Stimulated activated CD8-positive, alpha-beta memory T cell treated with anti-CD3 and anti-CD28 coated beads, Interleukin-2, amount 100 ng/mL, for 48 hours (primary cell): ENCODE measurements at regions not wholly inside any gene's neighbourhood (a gene's known extent, or its start where the extent isn't known, plus 50 kb on each side); places are given as distances from the start of the nearest gene placed in this dataset.
"Not testable (repeated sequence)": the region's sequence is repeated elsewhere in the genome, so short reads cannot be mapped to it uniquely, and the experiment has no call there.

Experiments
- DNase-seq, 2 donors: peaks; one replicate each; pipeline ENCODE4 v3.0.0-alpha.2; 2020; ENCODE audit warnings: low read depth in 2 of 2

DNA sequence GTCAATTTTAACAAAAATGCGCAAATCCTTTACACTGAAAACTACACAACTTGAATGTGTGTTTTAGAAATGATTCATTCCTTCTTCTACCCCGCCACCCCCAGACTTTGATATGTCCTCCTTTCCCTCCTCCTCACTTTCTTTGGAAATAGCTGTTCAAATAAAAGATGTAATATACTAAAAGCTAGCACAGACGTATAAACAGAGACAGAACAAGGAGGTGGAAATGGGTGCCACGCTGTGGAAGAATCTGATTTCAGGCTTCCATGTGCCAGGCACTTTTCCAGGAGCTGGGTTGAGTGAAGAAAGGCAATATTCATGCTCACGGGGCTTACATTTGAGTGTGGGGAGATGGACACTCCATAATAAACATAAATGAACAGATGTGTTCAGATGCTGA is 246.6 kb downstream of the ZNF92 start:
- DNase-seq, result not testable (repeated sequence)

DNA sequence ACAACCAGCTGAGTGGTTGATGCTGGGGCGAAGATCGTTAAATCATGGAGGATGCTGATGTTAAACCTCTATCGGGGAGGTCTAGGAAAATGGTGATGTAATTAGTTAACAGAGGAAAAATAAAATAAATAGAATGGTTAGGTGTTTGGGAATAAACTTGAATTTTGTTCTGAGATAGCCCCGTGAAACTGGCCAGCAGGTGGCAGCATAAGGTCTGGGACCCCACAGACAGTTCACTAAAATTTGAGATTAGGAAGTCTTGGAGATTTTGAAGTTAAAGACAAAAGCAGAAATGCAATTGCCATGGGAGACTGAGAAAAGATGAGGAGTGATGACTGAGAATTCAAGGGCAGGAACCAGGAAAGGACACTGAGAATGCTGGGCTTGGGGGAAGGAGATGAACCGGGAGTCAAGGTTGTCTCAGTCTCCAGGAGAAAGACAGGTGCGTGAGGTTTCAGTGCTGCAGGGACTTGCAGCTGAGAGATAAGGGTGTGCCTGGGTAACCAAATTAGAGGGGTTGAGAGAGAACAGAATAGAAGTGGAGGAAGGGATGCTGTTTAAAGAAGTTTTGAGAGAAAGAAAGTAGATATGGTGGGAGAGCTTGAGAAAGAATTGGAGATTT is 248.0 kb downstream of the ZNF92 start:
- DNase-seq, result peak; percentile 7 to 20

DNA sequence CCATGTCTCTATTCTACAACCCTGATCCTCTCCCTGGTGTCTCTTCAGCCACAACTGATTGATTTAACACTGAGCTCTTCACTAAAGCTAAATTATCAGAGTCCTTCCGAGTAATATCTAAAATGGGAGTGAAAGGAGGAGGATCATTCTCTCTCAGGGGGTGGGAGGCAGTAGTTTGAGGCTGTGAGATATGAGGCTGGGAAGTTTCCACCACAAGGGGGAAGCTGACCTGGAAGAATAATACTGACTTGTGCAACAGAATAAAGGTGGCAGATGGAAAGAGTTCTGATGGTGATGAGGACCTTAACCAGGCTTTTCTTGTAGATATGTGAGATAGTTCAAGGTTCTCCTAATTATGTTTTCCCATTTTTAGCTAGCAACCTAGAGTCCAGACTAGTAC is 241.6 kb upstream of the VKORC1L1 start:
- DNase-seq, result not testable (repeated sequence)

- not testable (repeated sequence) for DNase-seq
Measured at GRCh38 chr7:65633587-65634404, 239.1 kb upstream of the VKORC1L1 start.

DNA sequence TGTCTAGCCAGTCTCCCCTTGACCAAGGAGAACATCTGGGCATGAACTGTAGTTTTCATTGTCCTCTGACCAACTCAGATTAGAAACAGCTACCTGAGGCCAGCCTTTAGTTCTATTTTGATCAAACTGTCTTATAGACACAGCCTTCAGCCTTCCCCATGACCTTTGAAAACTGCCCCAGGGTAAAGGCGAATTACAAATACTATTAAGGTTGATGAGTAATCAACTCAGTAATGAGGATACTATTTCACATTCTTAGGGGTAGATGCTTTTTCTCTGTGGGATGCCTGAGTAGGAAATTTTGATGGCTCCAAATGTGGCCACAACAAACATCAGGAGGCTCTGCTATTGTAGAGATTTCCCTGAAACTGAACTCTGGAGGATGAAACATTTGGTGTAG is 234.0 kb upstream of the VKORC1L1 start:
- DNase-seq, result not testable (repeated sequence)

DNA sequence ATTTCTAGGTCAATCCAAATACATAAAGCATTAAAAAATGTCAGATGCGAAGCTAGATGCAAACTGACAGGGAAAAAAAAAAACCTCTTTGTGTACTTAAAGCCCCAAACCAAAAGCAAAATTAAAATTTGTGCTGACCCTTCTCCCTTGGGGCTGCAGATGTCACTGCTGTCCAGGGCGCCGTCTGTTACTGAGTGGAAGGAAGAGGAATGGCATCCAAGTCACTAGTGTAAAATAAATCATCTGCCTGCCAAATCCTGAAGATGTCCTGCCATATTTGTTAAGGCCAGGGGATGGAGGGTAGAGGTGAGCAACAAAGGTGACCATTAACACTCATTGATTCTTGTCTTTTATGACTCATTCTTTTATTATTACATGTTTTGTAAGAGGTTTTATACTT is 233.2 kb upstream of the VKORC1L1 start:
- not testable (repeated sequence) for DNase-seq

DNA sequence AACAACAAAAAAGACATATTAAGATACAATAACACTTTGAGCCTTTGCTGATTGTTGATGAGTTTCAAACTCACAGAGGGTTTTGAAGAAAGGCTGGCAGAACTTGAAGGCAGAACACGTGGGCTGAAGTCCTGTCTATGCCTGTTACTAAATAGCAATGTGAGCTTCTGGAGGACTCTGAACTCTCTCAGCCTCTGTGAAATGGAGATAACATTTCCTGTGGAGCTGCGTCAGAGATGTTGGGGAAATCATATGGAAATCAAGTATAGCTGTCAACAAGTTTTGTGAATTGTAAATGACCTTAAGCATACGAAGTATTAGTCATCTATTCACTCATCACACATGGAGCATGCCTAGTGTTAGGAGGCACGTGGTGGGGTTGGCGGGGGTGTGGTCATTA is 229.4 kb upstream of the VKORC1L1 start:
- not testable (repeated sequence) for DNase-seq

GRCh38 chr7:65647153-65647964 is 225.5 kb upstream of the VKORC1L1 start:
- not testable (repeated sequence) for DNase-seq

- not testable (repeated sequence) for DNase-seq
Measured at GRCh38 chr7:65651174-65651573, 221.7 kb upstream of the VKORC1L1 start.

DNA sequence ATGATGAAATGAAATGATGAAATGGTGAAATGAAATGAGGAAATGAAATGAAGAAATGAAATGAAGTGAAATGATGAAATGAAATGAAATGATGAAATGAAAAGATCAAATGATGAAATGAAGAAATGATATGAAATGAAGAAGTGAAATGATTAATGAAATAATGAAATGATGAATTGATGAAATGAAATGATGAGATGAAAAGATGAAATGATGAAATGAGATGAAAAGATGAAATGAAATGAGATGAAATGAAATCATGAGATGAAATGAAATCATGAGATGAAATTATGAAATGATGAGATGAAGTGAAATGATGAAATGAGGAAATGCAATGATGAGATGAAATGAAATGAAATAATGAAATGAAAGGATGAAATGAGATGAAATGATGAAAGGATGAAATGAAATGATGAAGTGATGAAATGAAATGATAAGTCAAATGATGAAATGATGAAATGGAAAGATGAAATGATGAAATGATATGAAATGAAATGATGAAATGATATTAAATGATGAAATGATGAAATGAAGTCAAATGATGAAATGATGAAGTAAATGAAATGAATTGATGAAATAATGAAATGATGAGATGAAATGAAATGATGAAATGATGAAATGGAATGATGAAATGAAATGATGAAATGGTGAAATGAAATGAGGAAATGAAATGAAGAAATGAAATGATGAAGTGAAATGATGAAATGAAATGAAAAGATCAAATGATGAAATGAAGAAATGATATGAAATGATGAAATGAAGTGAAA is 220.9 kb upstream of the VKORC1L1 start:
- not testable (repeated sequence) for DNase-seq

DNA sequence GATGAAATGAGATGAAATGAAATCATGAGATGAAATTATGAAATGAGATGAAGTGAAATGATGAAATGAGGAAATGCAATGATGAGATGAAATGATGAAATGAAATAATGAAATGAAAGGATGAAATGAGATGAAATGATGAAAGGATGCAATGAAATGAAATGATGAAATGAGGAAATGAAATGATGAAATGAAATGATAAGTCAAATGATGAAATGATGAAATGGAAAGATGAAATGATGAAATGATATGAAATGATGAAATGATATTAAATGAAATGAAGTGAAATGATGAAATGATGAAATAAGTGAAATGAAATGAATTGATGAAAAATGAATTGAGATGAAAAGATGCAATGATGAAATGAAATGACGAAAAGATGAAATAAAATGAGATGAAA is 220.2 kb upstream of the VKORC1L1 start:
- not testable (repeated sequence) for DNase-seq

GRCh38 chr7:65656494-65657188 is 216.2 kb upstream of the VKORC1L1 start:
- DNase-seq, result not testable (repeated sequence)

GRCh38 chr7:65683362-65683761 is 189.5 kb upstream of the VKORC1L1 start:
- DNase-seq, result not testable (repeated sequence)

DNA sequence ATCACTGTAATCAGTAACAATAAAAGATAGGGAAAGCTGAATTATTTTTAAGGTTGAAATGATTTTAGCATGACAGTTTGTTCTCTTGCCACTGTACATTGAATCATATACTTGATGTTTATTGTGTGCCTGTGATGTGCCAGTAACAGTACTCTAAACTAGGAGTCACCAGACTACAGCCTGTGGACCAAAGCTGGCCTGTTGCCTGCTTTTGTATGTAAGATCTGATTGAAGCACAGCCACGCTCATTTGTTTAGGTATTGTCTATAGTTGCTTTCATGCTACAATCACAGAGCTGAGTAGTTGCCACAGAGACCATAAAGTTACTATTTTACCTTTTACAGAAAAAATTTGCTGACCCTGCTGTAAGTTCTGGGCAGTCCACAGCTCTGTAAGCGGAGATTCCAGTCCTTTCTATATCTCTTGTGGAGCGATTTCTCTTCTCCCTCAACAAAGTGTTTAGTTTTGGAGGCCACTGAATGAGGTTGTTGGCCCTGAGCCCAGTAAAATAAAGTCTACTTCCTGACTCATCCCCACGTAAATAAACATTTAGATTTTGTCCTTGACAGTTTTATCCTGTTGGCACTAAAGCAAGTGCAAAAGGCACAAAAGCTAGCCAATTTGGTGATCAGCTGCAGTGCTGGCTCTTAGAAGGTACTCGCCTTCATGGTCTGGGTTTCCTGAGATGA is 173.7 kb upstream of the VKORC1L1 start:
- DNase-seq, result not testable (repeated sequence)

GRCh38 chr7:65699715-65700356 is 173.0 kb upstream of the VKORC1L1 start:
- not testable (repeated sequence) for DNase-seq

DNA sequence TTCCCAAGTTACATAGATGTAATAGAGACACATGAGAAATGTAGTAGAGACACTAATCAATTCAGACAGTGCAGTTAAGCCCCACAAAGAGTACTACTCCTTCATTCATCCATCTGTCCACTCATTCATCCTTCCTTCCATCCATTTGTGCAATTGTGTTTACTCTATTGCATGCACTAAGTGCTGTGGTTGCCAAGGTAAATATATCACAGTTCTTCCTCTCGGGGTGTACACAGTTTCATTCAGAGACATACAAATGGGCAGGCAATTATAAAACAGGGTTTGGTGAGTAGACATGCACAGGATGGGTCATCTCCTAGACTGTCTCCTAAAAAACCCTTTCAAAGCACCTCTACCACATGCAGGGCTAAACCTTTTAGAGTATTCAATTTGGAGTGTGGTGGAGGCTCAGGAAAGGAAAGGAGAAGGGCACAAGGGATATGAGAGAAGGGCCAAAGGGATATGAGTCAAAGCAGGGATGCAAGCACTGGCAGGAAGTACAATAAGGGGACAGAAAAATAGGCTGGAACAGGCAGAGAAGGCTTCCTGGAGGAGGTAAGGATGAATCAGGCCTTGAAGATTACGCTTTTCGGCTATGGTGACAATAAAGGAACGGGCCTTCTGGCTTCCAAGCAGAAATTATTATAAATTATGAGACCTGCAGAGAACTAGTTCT is 153.6 kb upstream of the VKORC1L1 start:
- DNase-seq, result not testable (repeated sequence)

- peak; percentile 15 to 43 for DNase-seq
Measured at GRCh38 chr7:65722361-65722792, 150.5 kb upstream of the VKORC1L1 start.

GRCh38 chr7:65727182-65727581 is 145.7 kb upstream of the VKORC1L1 start:
- DNase-seq, result not testable (repeated sequence)

DNA sequence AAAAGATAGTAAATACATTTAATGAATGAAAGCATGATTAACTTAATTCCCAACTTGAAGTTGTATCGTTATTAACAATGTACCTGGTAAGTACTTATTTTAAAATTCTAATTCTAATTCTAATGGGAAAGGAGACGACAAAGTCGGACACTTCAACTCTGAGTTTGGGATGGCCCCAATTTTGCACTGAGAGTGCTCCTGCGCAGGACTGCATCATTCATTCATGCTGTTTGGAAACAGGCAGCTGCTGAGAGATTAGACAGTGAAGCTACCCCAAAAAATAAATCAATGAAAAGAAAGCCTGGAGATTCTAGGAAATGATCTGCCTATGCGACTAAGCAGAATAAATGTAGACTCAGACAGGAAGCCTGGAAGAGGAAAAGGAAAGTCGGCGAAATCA is 141.7 kb upstream of the VKORC1L1 start:
- no peak for DNase-seq
